ENCODE measurements at regions not wholly inside any gene's neighbourhood (a gene's known extent, or its start where the extent isn't known, plus 50 kb on each side); places are given as distances from the start of the nearest gene placed in this dataset.
"Not testable (repeated sequence)": the region's sequence is repeated elsewhere in the genome, so short reads cannot be mapped to it uniquely, and the experiment has no call there.

- no peak for DNase-seq (ENCODE audit: low spot score)
These were observed 324.3 kb downstream of the QKI start for GRCh38 chr6:163738725-163739407.

DNA sequence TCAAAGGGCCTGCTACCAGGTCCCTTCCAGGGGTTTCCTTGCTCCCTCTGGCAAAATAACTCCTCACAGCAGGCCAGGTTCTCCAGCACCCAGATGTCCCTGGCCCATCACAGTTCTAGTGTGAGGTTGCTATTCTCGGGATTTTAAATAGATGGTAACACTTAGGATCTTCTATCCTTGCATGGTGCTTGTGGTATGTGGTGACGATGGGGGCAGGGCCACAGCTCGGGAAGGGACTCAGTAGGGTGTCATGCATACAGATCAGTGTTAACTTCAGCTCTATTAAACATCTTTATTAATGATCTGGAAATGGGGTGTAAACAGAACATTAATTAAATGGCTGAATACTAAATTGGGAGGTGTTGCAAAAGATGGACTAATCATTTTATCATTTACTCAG, 323.8 kb downstream of the QKI start:
- no peak for DNase-seq (ENCODE audit: low spot score)

DNA sequence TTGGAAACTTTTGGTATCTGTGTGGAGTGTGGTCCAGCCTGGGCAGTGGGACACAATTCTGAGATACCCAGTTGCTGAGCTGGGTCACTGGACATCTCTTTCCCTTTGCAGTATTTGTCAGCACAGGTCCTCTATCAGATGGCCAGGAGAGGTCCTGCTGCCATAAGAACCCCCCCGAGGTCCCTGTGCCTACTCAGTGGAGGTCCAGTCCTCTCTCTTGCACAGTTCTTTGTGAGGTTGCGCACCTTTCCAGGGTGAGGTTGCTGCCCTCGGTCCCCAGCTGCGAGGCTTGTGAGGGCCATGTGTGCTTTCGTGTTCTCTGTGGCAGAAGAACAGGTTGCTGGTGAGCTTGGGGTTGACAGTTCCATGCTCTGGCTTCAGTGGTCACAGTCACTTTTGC, 320.6 kb downstream of the QKI start:
- DNase-seq (ENCODE audit: low spot score), result no peak

GRCh38 chr6:163733061-163733460, 318.5 kb downstream of the QKI start:
- DNase-seq (ENCODE audit: low spot score), result no peak

DNA sequence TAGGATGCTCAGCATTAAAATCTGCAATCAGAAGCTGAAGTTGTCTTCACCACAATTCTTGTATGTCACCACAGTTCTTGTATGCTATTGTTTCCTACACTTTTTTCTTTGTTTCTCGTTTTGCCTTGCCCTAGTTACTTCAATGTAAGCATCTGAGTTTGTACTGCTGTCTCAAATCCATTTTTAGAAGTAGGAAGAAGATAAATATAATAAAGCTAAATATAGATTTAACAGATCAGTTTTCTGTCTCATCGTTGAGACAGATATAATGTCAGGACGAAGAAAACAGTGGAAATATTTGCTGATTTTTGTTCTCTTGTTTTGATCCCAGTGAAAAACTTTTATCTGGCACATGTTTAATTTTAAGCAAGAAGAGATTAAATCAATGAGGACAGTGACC, 318.0 kb downstream of the QKI start:
- DNase-seq (ENCODE audit: low spot score), result no peak

GRCh38 chr6:163732014-163732351, 317.5 kb downstream of the QKI start:
- DNase-seq (ENCODE audit: low spot score), result not testable (repeated sequence)

DNA sequence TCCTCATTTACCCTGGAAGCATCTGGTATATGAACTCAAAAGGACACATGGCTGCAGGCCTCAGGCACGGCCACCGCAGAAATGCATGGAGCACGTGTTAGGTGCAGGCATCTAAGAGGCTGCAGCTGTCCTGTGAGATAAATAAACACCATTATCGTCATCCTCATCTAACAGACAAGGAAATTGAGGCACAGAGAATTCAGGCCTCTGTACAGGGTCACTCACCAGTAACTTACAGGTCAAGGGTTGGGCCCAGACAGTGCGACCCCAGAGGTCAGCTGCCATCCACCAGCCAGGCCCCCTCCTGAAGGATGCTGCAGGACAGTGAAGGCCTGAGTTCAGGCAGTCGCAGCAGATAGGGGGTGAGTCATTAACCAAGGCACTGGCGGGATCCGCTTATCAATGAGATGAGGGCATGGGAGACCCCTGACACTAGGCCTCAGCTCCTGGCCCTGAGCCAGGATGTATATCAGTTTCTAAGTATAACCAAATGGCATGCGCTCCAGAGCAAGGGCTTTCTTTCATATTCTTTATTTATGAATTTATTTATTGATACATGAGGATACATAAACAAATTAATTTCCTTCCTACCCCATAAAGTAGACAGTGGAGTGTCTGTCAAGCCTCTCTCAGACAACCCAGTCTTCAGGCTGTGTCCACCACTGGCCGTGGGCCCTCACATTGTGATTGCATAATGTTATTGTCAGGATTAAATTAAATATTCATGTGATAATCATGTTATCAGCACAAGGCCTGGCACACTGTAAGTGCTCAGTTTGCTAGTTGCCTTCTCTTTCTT, 316.9 kb downstream of the QKI start:
- DNase-seq (ENCODE audit: low spot score), result no peak

DNA sequence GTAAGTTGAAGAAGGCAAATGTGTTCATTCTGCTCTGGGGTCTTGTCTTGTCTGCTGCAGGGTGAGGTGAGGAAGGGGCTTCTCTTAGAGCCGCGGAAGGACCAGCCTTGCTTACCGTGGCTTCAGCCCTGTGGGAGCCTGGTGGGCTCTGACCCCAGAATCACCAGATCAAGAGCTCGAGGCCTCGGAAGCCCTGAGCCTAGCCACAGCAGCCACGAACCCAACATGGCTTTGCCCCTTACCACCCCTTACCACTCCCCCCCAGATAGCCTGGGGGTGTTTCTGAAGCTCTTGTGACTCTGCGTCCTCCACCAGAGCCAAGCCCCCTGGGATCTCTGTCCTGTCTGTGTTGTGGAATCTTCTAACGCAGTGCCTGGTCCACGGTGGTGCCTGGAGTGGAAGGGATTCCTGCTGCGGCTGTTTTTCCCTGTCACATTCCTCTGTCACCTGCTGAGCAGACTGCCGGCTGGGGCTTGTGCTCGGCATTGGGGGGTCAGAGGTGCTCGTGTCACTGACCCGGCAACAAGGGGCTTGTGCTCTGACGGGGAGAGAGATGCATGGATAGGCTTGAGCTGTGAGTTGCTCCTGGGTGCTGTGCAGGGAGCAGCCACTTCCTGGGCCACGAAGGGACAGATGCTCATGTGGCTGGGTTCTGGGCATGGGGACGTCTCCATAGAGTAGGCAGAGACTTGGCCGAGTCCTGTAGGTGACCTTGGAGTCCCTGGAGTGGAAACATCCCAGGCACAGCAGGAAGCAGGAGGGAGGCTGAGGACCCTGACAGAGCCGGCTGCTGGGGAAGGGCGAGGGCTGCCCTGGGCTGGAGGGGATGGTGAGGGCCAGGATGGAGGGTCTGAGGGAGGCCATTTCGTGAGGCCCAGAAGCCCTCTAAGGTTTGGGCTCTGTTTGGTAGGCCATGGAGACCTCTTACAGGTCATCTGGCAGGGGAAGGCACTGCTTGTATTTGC, 316.0 kb downstream of the QKI start:
- no peak for DNase-seq (ENCODE audit: low spot score)

DNA sequence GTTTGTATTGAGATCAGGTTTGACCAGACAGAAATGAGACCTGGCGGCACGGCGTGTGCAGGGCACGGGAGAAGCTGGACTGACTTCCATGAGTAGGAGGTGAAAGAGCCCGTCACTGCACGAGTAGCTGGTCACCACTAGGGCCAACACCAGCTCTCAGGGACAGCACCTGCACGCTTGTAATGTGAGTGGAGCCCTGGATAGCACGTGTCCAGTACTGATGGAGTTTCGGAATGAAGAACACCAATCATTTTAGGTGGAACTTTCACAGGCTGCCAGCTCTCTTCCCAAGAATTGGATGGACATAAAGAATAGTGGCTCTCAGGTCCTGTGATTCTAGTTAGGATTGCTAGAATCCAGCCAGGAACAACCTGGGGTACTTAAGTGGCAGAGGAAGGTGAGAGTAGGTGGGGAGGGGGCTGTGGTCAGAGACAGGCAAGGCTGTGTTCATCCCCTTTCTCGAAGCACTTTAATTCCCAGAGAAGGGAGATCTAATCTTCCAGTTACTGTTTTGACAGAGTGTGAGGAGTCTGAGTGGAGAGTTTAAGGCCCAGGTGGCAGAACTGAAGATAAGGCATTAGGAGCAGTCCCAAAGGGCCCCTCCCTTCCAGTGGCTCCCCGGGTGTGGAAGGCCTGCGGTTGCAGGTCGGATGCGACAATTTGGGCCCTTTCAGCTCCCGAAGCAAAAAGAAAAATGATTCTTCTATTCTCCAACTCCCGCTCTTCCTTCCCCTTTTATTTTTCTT, 314.8 kb downstream of the QKI start:
- no peak for DNase-seq (ENCODE audit: low spot score)

- DNase-seq (ENCODE audit: low spot score), result no peak
These were observed 314.1 kb downstream of the QKI start for GRCh38 chr6:163728442-163729126.

DNA sequence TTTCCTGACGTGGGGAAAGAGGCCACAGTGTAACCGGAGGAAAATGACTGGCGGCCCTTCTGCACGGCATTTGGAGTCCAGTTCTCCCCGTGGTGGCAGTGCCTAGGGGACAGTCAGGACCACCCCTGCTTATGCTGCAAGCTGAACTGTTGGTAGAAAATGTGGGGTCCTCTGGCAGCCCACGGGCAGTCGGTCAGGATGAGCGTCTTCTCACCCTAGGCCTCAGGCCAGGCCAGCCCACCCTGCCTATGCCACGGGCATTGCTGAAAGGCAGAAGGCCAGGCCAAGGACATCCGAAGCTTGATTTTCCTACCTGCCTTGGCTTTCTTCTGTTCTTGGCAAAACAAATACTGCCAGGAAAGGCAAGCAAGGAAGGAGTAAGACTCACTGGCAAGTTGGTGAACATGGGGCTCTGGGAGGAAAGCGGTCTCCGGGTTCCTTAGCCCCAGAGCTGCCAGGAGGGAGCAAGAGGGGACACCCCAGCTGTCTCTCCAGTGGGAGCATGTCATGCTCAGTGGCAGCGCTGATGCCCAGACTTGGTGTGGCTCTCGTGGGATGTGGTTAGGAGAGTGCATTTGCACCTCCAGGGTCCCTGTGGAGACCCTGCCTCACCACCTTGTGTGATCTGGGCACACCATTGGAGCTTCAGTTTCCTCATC, 311.6 kb downstream of the QKI start:
- no peak for DNase-seq (ENCODE audit: low spot score)

DNA sequence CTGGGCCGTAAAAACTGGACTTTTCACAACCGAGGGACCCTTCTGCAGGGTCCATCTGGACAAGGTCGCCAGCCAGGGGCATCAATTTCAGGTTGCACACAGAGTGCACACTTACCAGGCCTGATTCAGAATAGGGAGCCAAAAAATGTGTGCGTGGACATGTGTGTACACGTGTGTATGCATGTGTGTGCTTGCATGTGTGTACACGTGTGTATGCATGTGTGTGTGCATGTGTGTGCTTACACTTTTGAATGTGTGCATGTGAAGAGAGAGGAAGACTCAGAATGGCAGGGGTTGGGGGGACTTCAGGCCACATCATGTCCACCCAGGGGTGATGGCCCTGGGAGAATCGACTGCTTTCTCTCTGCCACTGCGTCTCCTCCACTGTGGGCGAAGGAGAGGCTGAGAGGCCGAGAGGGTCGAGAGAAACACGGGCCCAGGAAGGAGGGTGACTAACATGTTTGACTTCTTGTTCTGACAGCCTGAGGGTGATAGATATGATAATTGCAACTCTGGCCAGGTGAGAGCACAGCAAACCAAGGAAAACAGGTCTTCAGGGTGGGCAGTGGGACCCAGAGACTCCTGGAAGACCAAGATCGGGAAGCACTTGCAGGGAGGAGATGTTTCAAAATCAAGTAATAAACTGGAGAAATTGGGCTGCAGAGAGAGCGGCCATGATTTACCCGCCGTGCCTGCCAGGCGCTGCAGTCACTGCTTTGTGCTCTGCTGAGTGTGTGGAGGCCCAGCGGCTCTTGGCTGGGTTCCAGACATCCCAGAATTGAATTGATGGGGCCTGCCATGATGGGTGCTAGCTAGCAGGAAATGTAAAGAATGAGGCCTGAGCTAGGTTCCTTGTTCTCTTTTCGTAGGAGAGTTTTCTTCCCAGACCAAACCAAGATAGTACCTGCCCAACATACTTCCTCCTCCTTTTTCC, 310.8 kb downstream of the QKI start:
- no peak for DNase-seq (ENCODE audit: low spot score)

GRCh38 chr6:163724196-163724595, 309.7 kb downstream of the QKI start:
- DNase-seq (ENCODE audit: low spot score), result no peak

- DNase-seq (ENCODE audit: low spot score), result no peak
These were observed 309.2 kb downstream of the QKI start for GRCh38 chr6:163723759-163724158.

GRCh38 chr6:163721922-163722692, 307.6 kb downstream of the QKI start:
- DNase-seq (ENCODE audit: low spot score), result no peak

DNA sequence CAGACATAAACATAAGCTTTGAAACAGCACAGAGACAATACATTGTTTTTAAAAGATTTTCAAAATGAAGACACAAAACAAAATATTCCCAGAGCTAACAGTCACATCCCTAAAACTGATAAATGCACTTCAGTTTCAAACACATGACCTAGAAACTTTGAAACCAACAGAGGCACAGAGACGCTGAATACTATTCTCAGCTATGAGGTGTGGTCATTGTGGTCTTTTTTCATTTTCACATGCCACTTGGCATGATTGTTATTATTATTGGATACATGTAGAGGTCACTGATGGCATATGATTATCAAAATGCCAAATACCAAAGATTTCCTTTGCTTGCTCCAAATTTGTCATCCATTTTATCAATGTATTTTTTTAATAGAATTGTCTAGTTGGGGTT, 306.9 kb downstream of the QKI start:
- no peak for DNase-seq (ENCODE audit: low spot score)

GRCh38 chr6:163720460-163721235, 306.1 kb downstream of the QKI start:
- no peak for DNase-seq (ENCODE audit: low spot score)

GRCh38 chr6:163720005-163720404, 305.5 kb downstream of the QKI start:
- DNase-seq (ENCODE audit: low spot score), result no peak

Data from RKO (cell line).